PFSK-1 (cell line): ENCODE measurements at regions not wholly inside any gene's neighbourhood (a gene's known extent, or its start where the extent isn't known, plus 50 kb on each side); places are given as distances from the start of the nearest gene placed in this dataset.

ENCODE experiments used
- FOXP2 ChIP-seq: optimal IDR thresholded peaks from 2 replicates; pipeline ENCODE3; 2011; ENCODE audit warnings: borderline replicate concordance, control low read depth, inconsistent platforms; ENCODE audit not compliant: insufficient read depth; ENCODE audit errors: extremely low read length, extremely low read depth
- POLR2AphosphoS5 ChIP-seq: IDR thresholded peaks from 2 replicates; pipeline ENCODE4 v1.6.1; 2012; ENCODE audit warnings: low read depth, mild to moderate bottlenecking, control low read depth, low read length, moderate library complexity
- REST ChIP-seq, 2 experiments: IDR thresholded peaks; 2 replicates each; pipeline versions ENCODE4 v1.6.1 to v1.8.0; 2011 to 2012; ENCODE audit warnings: low read depth in 2 of 2, low read length in 2 of 2, control low read depth in 1 of 2, inconsistent platforms in 1 of 2, mild to moderate bottlenecking in 1 of 2, moderate library complexity in 1 of 2; ENCODE audit not compliant: insufficient read depth in 1 of 2
- SIN3A ChIP-seq: IDR thresholded peaks from 2 replicates; pipeline ENCODE4 v1.6.1; 2012; ENCODE audit warnings: mild to moderate bottlenecking, low read length, moderate library complexity, borderline replicate concordance; ENCODE audit not compliant: insufficient read depth
- TAF1 ChIP-seq: IDR thresholded peaks from 2 replicates; pipeline ENCODE4 v1.6.1; 2012; ENCODE audit warnings: low read length, control low read depth, borderline replicate concordance; ENCODE audit not compliant: insufficient read depth

- TF ChIP-seq TAF1: no peak
- no peak for TF ChIP-seq FOXP2
Observed at GRCh38 chr2:173792166-173792565, 173.0 kb downstream of the SP3 start.

GRCh38 chr2:173792741-173793140, 172.4 kb downstream of the SP3 start:
- no peak for TF ChIP-seq POLR2AphosphoS5

- no peak for TF ChIP-seq REST (IDR thresholded peaks at IDR 0.05; ENCODE audit: insufficient read depth in 1 of 2, low read depth in 2 of 2, low read length in 2 of 2)
- TF ChIP-seq SIN3A: no peak
- TF ChIP-seq POLR2AphosphoS5: no peak
- no peak for TF ChIP-seq TAF1
- TF ChIP-seq FOXP2: no peak
Observed at GRCh38 chr2:173793709-173794565, 171.2 kb downstream of the SP3 start.

GRCh38 chr2:173797586-173798263, 167.4 kb downstream of the SP3 start:
- TF ChIP-seq TAF1 (no peak), REST (IDR thresholded peaks at IDR 0.05; ENCODE audit: insufficient read depth in 1 of 2, low read depth in 2 of 2, low read length in 2 of 2) (no peak), POLR2AphosphoS5 (no peak), FOXP2 (no peak), SIN3A (no peak)

GRCh38 chr2:173802518-173802917, 162.7 kb downstream of the SP3 start:
- TF ChIP-seq TAF1 (no peak), FOXP2 (no peak), SIN3A (no peak), REST (IDR thresholded peaks at IDR 0.05; ENCODE audit: insufficient read depth in 1 of 2, low read depth in 2 of 2, low read length in 2 of 2) (no peak), POLR2AphosphoS5 (no peak)

- TF ChIP-seq POLR2AphosphoS5 (no peak), FOXP2 (no peak), REST (IDR thresholded peaks at IDR 0.05; ENCODE audit: insufficient read depth in 1 of 2, low read depth in 2 of 2, low read length in 2 of 2) (no peak), SIN3A (no peak), TAF1 (no peak)
Observed at GRCh38 chr2:173803449-173803848, 161.7 kb downstream of the SP3 start.
